Suppressor macrophage (primary cell): ENCODE measurements at regions not wholly inside any gene's neighbourhood (a gene's known extent, or its start where the extent isn't known, plus 50 kb on each side); places are given as distances from the start of the nearest gene placed in this dataset.
"Not testable (repeated sequence)": the region's sequence is repeated elsewhere in the genome, so short reads cannot be mapped to it uniquely, and the experiment has no call there.

ENCODE experiments used
- DNase-seq, 4 experiments: peaks; one replicate each; pipeline ENCODE4 v3.0.0-alpha.2; 2020 to 2022

GRCh38 chr1:217921126-217921904 lies 290.2 kb downstream of the SPATA17 start:
- DNase-seq, result no peak

- no peak for DNase-seq
These were observed 293.8 kb downstream of the SPATA17 start for GRCh38 chr1:217924924-217925323.

GRCh38 chr1:217929213-217929885 lies 298.2 kb downstream of the SPATA17 start:
- no peak for DNase-seq

GRCh38 chr1:217943361-217943760 lies 312.2 kb downstream of the SPATA17 start:
- no peak for DNase-seq

- no peak for DNase-seq
These were observed 313.4 kb downstream of the SPATA17 start for GRCh38 chr1:217944550-217944949.

GRCh38 chr1:217946511-217946910 lies 315.4 kb downstream of the SPATA17 start:
- DNase-seq, result no peak

- no peak for DNase-seq
These were observed 317.6 kb downstream of the SPATA17 start for GRCh38 chr1:217948741-217949140.

GRCh38 chr1:217953330-217953729 lies 322.2 kb downstream of the SPATA17 start:
- DNase-seq, result no peak

- DNase-seq, result no peak
These were observed 322.8 kb downstream of the SPATA17 start for GRCh38 chr1:217953922-217954321.

GRCh38 chr1:217955723-217956122 lies 324.6 kb downstream of the SPATA17 start:
- no peak for DNase-seq

GRCh38 chr1:217965156-217965786 lies 319.8 kb upstream of the RRP15 start:
- no peak for DNase-seq

- no peak for DNase-seq
These were observed 317.0 kb upstream of the RRP15 start for GRCh38 chr1:217968085-217968484.

- DNase-seq, result no peak
These were observed 315.7 kb upstream of the RRP15 start for GRCh38 chr1:217969428-217969827.

- no peak for DNase-seq
These were observed 307.1 kb upstream of the RRP15 start for GRCh38 chr1:217977943-217978342.

- no peak for DNase-seq
These were observed 303.7 kb upstream of the RRP15 start for GRCh38 chr1:217981430-217981829.

GRCh38 chr1:217982331-217983050 lies 302.6 kb upstream of the RRP15 start:
- no peak for DNase-seq

GRCh38 chr1:217983051-217983375 lies 302.1 kb upstream of the RRP15 start:
- DNase-seq, result no peak

GRCh38 chr1:217985641-217986040 lies 299.5 kb upstream of the RRP15 start:
- no peak for DNase-seq

GRCh38 chr1:217989510-217989909 lies 295.6 kb upstream of the RRP15 start:
- DNase-seq, result no peak

- DNase-seq, result no peak
These were observed 291.7 kb upstream of the RRP15 start for GRCh38 chr1:217993439-217993838.

- DNase-seq, result not testable (repeated sequence)
These were observed 276.8 kb upstream of the RRP15 start for GRCh38 chr1:218008296-218008695.

- not testable (repeated sequence) for DNase-seq
These were observed 270.0 kb upstream of the RRP15 start for GRCh38 chr1:218015106-218015505.

GRCh38 chr1:218024211-218024720 lies 260.8 kb upstream of the RRP15 start:
- DNase-seq, result no peak
